ENCODE measurements at regions not wholly inside any gene's neighbourhood (a gene's known extent, or its start where the extent isn't known, plus 50 kb on each side); places are given as distances from the start of the nearest gene placed in this dataset.

DNA sequence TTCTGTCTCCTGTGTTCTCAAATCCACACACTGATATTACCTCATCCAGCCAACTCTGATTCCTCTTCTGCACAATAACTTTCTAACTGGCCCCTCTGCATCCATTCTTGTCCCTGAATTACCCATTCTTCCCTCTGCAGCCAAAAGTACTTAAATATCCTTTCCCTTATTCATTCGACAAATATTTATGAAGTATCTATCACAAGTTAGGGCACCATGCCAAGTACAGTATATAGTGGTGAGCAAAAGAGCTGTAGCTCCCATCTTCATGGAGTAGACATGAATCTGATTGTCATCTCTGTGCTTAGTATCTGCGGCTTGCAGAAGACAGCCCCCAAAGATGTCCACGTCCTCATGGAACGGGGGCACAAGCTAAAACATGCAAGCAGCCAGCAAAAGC, 316.8 kb downstream of the SETD4 start:
- no peak overlapping the region for H3K23ac ChIP-seq (ENCODE audit: insufficient read length, low read depth, low read length)
- Mint-ChIP-seq H3K36me3 (ENCODE audit: insufficient read depth in 1 of 3, low read depth in 3 of 3) (peaks cover 0 to 6% (median 0%) of the 10 kb centered on the region in 3 experiments; a peak in 2 of 7 replicates), H3K27me3 (ENCODE audit: low read depth) (peaks cover 6% of the 10 kb centered on the region), H3K27ac (no peak overlapping the region), H3K4me1 (no peaks in the 10 kb centered on the region), H3K4me3 (no peak overlapping the region), H3K9me3 (peaks cover 7 to 14% of the 10 kb centered on the region in 2 experiments; a peak in 4 of 5 replicates)
- H3K4ac ChIP-seq (ENCODE audit: low read depth, low read length) = no peak overlapping the region
- H3K56ac ChIP-seq (ENCODE audit: insufficient read length, low read depth, low read length) = no peak overlapping the region
- H3K79me1 ChIP-seq (ENCODE audit: insufficient read depth, low read depth, low read length, poor library complexity, severe bottlenecking) = no peaks in the 10 kb centered on the region
- no peak overlapping the region for H3K4me2 ChIP-seq (ENCODE audit: insufficient read depth, insufficient read length, low read length)
- no peak overlapping the region for H3K18ac ChIP-seq (ENCODE audit: insufficient read length, low read depth, low read length)
- no peak overlapping the region for H2AK5ac ChIP-seq (ENCODE audit: insufficient read length, low read length)
- no peak overlapping the region for H3T11ph ChIP-seq (ENCODE audit: low read length)
- no peak overlapping the region for H4K5ac ChIP-seq (ENCODE audit: insufficient read length, low read depth, low read length)
- no peak overlapping the region for H2AFZ ChIP-seq (ENCODE audit: low read length)
- DNase-seq = no peak
- H3K4me1 ChIP-seq (ENCODE audit: insufficient read depth, low read length) = no peaks in the 10 kb centered on the region
- no peak overlapping the region for H2BK5ac ChIP-seq (ENCODE audit: insufficient read length, low read length)
- no peak overlapping the region for H3K14ac ChIP-seq (ENCODE audit: insufficient read depth, low read length)
- no peak overlapping the region for H2BK120ac ChIP-seq (ENCODE audit: low read depth, low read length, poor library complexity, severe bottlenecking)
- no peak overlapping the region for H2BK12ac ChIP-seq (ENCODE audit: insufficient read length, low read depth, low read length)
- H2BK20ac ChIP-seq (ENCODE audit: low read depth, low read length, poor library complexity, severe bottlenecking) = no peak overlapping the region
- no peak overlapping the region for H3K27ac ChIP-seq (ENCODE audit: insufficient read length, low read depth, low read length)
- H4K8ac ChIP-seq (replicated peaks; ENCODE audit: insufficient read length, low read depth, low read length) = no peak overlapping the region
- WGBS (ENCODE audit: extremely low coverage, insufficient read length, low lambda C conversion rate) = no CpG with 5 or more reads among the region's 4 CpGs
- no peaks in the 10 kb centered on the region for H4K20me1 ChIP-seq (ENCODE audit: control insufficient read depth, insufficient read depth, insufficient read length)
- H3K79me2 ChIP-seq (ENCODE audit: insufficient read depth, low read length) = no peaks in the 10 kb centered on the region; the same call in 1 of the 2 replicates
- no peaks in the 10 kb centered on the region for H3K9me3 ChIP-seq (ENCODE audit: control insufficient read depth, low read depth, low read length)
- H2BK15ac ChIP-seq (ENCODE audit: low read depth, low read length) = no peak overlapping the region
- H3K9ac ChIP-seq (ENCODE audit: extremely low read depth, insufficient read length, low read length) = no peak overlapping the region
- H3K27me3 ChIP-seq (ENCODE audit: insufficient read depth, low read length) = no peaks in the 10 kb centered on the region
- TF ChIP-seq, protein P1, sequence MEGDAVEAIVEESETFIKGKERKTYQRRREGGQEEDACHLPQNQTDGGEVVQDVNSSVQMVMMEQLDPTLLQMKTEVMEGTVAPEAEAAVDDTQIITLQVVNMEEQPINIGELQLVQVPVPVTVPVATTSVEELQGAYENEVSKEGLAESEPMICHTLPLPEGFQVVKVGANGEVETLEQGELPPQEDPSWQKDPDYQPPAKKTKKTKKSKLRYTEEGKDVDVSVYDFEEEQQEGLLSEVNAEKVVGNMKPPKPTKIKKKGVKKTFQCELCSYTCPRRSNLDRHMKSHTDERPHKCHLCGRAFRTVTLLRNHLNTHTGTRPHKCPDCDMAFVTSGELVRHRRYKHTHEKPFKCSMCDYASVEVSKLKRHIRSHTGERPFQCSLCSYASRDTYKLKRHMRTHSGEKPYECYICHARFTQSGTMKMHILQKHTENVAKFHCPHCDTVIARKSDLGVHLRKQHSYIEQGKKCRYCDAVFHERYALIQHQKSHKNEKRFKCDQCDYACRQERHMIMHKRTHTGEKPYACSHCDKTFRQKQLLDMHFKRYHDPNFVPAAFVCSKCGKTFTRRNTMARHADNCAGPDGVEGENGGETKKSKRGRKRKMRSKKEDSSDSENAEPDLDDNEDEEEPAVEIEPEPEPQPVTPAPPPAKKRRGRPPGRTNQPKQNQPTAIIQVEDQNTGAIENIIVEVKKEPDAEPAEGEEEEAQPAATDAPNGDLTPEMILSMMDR (conservative IDR thresholded peaks at IDR 0.05) = no peak
- no peak overlapping the region for H4K91ac ChIP-seq (ENCODE audit: insufficient read length, low read depth, low read length)
- H3K23me2 ChIP-seq (ENCODE audit: insufficient read length, low read depth, low read length, poor library complexity, severe bottlenecking) = no peaks in the 10 kb centered on the region

All from H9 (cell line).